NCI-H146 treated with DMSO at 0.1 percent for 48 hours (cell line): ENCODE measurements at regions not wholly inside any gene's neighbourhood (a gene's known extent, or its start where the extent isn't known, plus 50 kb on each side); places are given as distances from the start of the nearest gene placed in this dataset.

Source experiments
- DNase-seq: peaks from one replicate; lab custom pipeline; 2025; ENCODE audit not compliant: unreplicated experiment; lab: John Stamatoyannopoulos, UW

DNA sequence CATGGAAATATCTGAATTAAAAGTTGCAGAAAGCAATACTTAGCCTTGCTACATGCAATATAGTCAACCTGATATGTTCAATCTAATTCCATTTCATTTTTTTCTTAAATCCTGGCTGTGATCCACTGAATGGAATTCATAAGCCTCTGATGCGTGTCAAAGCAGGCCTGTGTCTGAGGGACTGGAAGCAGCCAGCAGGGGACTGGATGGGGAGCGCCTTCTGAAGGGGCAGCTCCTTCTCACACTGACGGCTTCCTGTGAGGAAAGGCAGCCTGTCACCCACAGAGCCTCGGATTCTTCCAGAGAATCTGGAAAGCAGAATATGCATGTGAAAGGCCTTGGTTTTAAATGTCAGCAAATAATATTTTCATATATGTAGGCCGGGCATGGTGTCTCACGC, 73.5 kb downstream of the KCNF1 start:
- no peak for DNase-seq

- no peak for DNase-seq
Measured at GRCh38 chr2:10985901-10986535, 74.3 kb downstream of the KCNF1 start.

DNA sequence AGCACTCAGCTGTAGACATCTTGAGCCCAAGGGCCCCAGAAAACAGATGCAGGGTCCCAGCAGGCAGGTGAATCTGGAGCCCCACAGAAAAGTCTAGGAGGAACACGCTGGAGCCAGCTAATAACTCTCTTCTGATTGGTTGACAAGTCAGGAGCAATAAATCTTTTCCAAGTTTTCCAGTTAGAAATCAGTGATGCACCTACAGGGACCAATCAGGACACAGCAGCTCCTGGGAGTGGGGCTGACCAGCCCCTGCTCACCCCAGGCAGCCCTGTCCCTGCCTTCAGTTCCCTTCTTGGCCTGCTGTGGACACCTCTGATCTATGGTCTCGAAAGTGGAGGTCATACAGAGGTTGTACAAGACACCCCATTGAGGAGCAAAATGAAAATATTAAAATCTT, 75.7 kb downstream of the KCNF1 start:
- DNase-seq: no peak

GRCh38 chr2:10987861-10988260, 76.1 kb downstream of the KCNF1 start:
- no peak for DNase-seq

- no peak for DNase-seq
Measured at GRCh38 chr2:10989151-10989550, 77.4 kb downstream of the KCNF1 start.

DNA sequence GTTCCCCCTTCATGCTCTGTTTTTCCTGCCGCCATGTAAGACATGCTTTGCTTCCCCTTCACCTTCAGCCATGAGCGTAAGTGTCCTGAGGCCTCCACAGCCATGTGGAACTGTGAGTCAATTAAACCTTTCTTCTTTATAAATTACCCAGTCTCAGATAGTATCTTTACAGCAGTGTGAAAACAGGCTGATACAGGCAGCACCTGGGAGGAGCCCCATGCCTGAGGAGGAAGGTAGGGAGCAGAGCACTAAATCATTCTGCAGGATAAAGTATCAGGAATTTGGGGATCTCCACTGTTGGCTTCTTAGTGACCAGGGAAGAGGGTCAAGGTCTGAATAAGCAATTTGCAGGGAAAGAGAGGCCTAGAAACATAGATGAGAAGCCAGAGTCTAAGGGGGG, 78.0 kb downstream of the KCNF1 start:
- DNase-seq: no peak

DNA sequence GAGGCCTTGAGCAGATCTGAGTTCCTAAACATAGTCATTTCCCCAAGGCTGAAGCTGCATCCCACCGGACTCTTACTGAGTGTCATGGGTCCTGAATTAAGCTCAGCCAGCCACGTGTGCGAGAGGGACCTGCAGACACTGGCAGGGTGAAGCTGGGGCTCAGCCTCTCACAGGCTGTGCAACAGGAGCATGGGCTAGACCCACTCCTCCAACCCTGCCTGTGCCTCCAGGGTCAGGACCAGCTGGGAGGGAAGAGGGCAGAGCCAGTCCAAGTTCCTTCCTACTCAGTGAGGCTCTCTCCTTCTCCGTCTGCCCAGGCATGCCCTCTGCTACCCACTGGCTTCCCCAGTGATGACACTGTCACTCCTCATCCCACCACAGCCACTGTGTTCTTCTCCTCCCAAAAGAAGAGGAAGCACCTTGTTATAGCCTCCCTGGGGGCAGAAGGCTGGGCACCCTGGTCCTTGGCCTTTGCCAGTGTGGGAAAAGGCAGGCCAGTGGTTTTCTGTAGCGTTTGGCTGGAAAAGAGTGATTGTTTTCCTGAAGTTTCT, 78.9 kb downstream of the KCNF1 start:
- no peak for DNase-seq

DNA sequence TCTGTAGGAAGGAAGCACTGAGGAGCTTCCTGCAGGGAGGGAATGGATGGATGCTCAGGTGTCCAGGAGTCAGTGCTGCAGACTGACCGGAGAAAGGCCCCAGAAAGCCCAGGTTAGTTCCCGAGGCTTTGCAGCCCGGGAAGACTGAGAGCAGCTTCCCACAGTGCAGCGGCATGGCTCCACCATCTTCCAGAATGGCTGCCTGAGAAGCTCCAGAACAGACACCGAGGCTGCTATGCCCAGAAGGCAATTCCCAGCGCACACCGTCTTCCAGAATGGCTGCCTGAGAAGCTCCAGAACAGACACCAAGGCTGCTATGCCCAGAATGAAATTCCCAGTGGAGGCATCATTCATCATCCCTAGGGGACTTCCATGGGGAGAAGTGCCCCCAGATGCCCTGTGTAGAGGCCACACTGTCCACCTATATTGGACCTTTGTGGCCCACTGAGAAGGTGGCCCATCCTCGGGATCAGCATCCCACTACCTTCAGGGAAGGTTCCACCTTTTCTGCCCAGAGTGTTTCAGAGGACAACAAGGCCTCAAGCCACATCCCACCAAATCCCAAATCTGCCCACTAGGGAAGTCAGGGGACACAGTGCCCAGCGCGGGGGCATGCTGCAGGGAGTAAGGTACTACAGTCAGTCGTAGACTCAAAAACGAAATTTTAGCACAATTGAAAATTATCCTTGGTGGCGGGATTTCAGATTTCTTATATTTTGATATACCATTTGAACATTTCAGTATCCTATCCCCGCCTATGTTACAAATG, 80.5 kb downstream of the KCNF1 start:
- DNase-seq: no peak

DNA sequence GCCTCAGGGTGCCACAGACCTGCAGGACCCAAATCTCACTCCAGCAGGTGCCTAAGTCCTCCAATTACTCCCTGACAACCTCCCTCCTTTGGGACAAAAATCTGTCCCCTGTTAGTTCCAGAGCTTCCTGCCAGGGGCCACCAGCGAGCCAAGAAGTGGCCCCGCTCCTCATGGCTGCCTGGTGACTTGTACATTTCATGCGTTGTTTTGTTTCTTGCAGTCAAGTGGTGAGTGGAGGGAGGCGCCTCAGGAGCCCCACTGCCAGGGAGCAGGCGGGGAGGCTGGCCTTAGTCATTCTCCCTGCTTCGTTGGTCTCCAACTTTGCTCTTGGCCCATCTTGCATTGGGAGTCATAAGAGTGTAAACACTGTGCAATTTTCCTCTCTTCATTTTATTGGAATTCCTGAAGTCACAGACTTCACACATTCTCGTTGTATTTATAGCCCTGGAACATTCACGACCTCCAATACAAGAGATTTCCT, 81.3 kb downstream of the KCNF1 start:
- DNase-seq: no peak

- DNase-seq: no peak
Measured at GRCh38 chr2:10995366-10995970, 83.7 kb downstream of the KCNF1 start.

DNA sequence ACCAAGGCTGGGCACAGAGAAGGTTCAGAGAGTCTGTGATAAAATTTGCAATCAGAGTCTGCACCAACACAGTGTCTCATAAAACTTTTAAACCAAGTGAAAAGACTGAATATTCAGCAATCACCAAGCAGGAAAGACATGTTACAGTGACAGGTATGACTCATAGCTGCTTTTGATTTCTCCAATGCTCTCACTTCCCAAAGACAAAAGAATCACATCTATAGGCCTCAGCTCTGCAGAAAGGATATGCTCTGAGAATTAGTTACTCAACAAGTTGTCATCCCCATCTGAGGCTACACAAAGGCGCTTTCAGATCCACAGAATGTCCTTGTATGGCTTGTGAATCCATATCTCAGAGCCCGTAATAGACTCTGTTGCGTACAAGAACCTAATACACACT, 92.5 kb downstream of the KCNF1 start:
- DNase-seq: no peak

GRCh38 chr2:11005032-11005431, 93.3 kb downstream of the KCNF1 start:
- DNase-seq: no peak

DNA sequence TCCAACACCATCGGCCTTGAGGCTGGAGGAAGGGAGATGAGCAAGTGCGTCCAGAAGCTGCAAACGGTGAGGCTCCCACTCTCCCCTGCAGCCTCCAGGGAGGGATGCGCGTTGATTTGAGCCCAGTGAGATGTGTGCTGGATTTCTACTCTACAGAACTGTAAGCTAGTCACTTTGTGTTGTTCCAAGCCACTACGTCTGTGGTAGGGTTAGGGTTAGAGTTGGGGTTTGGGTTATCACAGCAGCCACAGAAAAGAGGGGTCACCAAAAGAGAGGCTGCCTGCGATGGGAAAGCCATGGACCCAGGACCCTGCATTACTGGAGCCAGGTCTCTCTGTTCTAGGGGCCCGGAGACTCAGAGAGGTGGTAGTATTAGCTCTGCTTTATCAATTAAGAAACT, 94.5 kb downstream of the KCNF1 start:
- DNase-seq: no peak

GRCh38 chr2:11007331-11008264, 95.9 kb downstream of the KCNF1 start:
- DNase-seq: peak; percentile 28

- DNase-seq: no peak
Measured at GRCh38 chr2:11008773-11009172, 97.0 kb downstream of the KCNF1 start.

- DNase-seq: no peak
Measured at GRCh38 chr2:11009176-11009575, 97.4 kb downstream of the KCNF1 start.

DNA sequence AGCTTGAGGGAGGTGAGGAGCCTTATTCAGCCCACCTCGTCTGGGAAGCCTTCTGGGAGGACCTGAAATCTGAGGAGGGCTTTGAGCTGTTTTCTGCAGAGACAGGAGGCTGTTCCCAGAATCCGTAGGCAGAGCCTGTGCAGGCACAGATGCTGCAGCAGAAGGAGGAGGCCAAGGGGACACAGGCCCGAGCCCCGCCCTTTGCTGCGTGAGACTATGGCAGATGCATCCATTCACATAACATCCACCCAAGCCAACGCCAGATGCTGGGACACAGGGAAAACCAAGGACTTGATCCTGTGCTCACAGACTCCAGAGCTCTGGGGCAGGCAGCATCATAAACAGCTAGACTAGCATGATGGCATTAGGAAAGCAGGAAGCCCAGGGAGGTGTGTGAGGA, 98.2 kb downstream of the KCNF1 start:
- DNase-seq: no peak

DNA sequence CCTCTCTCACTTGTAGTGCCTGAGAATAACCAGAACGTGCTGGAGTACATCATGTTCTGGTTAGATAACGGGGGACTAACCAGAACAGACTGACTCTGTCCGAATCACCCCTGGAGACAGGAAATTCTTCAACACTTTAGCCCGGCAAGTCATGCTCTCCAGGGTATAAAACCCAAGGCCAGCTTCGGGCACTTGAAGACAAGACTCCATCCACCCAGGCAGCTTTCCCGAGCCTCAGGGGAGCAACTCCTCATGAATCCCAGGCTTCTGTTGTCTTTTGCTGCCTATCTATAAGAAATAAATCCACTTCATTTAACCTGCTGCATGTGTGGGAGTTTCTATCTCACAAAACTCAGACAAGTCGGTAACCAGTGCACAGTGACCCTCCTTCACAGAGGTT, 99.6 kb downstream of the KCNF1 start:
- DNase-seq: no peak

DNA sequence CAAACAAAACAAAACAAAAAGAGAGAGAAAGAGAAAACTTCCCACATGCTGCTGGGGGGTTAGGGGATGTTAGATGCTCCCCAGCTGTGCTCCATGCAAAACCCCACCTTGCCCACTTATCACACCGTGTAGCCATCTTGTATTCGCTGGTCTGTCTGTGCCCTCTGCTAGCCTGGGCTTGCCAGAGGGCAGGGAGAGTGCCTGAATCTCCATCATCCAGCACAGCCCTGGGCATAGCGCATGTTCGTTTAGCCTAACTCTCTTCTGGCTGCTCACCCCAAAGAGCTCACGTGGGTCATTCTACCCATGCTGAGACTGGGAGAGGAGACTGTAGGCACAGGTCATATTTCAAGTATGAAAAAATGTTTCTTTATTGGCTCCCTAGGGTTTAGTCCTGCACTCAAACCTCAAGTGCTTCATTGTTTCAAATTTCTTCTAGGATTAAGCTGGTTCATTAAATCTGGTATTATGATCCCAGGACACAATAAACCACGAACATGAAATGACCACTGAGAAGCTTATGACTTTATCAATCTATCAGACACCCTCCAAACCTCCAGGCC, 100.5 kb downstream of the KCNF1 start:
- no peak for DNase-seq

GRCh38 chr2:11013196-11013595, 101.5 kb downstream of the KCNF1 start:
- DNase-seq: no peak

GRCh38 chr2:11014026-11014425, 102.3 kb downstream of the KCNF1 start:
- no peak for DNase-seq
